Central memory CD4-positive, alpha-beta T cell (primary cell): ENCODE measurements at regions not wholly inside any gene's neighbourhood (a gene's known extent, or its start where the extent isn't known, plus 50 kb on each side); places are given as distances from the start of the nearest gene placed in this dataset.

Source experiments
- DNase-seq: peaks from one replicate; pipeline ENCODE4 v3.0.0; 2022

DNA sequence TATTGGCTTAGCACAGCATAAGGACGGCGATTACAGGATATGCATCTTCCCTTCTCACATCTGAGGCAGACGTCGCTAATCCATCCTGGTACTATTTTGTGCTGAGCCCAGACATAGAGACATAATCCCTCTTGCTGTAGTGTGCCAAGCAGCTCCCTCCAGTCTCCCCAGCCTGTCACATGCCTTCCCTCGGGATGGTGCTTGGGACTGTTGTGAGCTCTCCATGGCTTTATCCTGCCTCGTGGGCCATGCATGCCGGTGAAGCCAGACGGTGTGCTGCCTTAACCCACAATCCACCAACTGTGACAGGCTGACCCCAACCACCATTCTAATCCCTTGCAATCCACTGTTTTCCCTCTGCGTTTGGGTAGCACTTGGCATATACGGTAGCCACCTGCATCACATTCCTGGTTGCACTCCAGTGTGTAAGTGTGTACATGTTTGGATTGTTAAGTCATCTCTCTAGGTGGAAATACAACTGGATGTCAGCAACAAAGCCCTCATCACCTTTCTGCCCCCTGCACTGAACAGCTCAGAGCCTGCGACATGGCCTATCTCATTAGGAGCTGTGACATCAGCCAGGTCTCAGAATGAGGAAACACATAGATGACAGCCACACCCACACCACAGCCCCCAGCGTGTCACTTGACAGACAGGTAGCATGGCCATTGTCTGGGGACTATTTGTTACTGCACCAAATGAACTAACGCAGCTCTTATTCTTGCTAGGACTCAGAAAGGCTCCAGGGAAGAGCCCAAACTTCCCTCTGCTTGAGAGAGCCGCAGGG, 374.8 kb upstream of the CDH4 start:
- no peak for DNase-seq

DNA sequence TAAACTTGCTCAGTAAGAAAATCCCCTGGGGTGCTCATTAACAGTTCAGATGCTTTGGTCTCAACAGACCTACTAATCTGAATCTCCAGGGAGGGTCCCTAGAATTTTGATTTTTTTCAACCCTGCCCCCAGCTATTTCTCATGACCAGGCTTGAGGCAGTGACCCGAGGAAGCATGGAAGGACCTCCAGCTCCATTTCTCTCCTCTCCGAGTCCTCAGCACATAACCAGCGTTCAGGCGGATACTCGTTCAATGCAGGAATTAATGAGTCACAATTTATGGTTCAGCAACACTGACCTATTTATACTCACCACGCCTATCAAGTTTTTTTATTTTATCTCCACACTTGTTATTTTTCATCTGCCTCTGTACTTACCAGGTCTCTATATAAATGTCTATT, 369.2 kb upstream of the CDH4 start:
- no peak for DNase-seq

DNA sequence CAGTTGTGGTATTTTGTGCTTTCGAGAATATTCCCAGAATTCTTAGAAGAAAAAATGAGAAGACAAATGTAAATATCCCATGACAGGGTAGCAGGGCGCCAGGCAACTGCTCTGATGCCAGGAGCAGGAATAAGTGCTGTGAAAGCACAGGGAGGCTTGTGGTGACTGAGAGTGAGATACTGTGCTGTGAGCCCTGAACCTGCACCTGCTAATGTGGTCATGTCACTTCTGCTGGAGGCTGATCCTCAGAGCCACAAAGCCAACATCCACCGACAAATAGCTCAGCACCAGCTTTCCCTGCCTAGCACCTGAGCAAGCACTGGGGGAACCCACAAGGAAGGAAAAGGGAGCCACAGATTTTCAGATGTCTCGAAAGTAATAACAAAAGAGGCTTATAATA, 368.6 kb upstream of the CDH4 start:
- DNase-seq, result no peak

DNA sequence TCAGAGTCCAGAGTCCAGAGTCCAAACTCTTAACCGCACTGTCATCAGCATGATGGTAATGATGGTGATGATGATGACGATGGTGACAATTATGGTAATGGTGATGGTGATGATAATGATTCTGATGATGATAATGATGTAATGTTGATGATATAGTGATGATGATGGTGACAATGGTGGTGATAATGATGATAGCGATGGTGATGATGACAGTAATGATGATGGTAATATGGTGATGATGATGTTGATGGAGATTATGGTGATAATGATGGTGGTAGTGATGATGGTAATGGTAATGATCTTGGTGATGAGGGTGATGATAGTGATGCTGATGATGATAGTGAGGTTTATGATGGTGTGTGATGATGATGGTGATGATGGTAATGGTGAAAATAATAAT, 367.8 kb upstream of the CDH4 start:
- DNase-seq, result no peak

DNA sequence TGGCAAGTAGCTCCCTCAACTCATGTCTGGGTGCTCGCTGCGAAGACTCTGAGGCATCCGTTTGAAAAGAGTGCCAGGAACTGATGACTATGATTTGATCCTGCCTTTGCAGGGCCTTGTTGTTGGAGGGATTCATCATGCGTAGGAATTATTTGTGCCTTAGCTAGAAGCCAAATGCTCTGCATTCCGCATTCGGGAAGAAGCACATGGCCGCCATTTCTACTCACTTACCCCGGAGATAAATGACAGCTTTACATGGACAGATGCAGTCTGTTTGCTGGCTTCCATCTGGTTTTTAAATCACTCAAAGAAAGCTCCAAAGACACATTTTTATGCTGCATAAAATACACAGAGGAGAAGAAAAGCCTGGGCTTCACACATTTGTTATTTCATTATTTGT, 363.3 kb upstream of the CDH4 start:
- DNase-seq, result no peak

DNA sequence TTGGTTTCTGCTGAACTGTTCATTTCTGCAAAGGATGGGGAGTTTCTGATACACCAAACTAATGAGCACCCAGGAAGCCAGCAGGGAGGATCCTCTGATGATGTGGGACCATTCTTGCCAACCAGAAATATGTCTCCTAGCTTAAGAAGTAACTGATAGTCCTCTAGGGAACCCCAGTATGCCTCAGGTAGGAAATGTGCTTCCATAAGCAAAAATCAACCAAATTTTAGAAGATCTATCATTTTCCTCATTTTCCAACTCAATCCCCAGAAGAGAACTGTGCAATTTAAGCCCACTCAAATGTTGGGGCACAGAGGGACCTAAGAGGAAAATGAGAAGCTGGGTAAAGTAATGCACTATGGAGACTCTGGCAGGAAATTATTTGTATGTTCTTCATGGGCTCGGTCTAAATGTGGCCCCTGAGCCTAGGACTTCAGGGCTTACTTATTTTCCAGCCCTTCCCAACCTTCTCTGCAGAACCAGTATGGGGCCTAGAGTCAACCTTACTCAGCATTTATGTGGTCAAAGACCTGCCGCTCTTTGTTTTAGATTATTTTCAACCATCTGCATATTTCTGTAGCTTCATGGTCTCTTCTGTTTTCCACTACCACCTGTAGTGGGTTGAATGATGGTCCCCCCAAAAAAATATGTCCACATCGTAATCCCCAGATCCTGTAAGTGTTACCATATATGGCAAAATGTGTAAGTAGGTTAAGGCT, 359.8 kb upstream of the CDH4 start:
- DNase-seq, result no peak

DNA sequence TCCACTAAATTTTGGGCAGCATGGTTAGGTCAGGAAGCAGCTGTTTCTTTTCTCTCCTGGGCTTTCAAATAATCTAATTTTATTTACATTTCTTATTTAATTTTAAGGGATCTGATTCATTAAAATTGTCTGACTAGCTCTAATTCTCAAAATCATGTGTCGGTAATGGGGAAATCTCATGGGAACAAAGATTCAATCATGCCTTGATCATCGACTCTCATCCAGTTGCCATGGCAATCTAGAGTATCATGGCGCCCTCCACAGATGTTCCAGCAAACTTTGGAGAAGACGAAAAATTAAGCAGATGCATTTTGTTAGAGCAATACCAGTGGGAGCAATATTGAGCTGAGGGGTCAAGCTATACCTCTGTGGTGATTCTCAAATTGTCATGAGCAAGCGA, 358.0 kb upstream of the CDH4 start:
- no peak for DNase-seq

DNA sequence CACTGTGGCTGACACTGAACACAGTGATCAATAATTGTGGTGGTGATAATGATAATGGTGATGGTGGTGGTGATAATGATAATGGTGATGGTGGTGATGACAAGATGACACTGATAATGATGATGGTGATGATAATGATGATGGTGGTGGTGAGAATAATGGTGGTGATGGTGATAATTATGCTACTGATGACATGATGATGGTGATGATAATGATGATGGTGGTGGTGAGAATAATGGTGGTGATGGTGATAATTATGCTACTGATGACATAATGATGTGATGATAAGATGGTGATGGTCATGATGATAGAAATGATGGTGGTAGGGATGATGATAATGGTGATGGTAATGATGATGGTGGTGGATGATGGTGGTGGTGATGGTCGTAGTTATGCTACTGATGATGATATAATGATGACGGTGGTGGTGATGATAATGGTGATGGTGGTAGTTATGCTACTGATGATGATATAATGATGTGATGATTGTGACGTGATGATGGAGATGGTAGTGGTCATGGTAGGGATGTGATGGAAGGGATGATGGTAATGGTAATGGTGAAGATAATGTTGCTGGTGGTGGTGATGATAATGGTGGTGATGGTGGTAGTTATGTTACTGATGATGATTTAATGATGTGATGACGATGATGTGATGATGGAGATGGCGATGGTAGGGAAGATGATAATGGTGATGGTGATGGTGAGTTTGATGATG, 356.5 kb upstream of the CDH4 start:
- no peak for DNase-seq

DNA sequence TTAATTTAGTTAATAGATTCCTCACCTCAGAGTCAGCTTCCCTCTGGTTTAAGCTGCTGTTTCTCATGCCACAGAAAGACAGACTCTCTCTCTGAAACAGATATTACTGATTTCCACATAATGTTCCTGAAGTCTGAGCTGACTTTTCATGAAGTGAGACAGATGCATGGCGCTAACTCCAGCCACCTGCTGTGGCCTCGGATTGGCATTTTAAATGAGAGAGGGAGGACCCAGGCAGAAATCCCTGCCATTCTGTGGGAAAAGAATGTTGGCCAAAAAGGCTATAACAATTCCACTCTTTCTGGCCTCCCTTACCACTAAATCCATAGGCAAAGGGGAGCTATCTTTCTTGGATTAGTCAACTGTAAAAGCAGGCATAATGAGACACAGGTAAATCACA, 354.1 kb upstream of the CDH4 start:
- no peak for DNase-seq

DNA sequence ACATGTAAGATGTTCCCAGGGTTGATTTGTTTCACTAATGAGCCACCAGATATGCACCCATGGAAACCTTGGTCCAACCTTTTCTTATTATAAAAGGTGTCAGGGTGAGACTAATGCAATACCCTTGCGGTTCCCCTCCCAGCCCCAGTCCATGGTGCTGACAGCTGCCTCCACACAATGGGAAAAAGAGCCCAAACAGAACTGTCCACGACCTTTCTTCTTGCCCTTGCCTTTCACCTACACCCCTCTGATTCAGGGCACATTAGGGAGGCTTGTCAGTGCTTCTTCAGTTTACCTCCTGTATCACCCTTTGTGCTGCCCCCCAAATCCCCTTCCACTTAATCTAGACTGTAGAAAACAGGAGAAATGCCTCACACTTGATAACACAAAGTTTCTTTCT, 352.7 kb upstream of the CDH4 start:
- DNase-seq, result no peak

DNA sequence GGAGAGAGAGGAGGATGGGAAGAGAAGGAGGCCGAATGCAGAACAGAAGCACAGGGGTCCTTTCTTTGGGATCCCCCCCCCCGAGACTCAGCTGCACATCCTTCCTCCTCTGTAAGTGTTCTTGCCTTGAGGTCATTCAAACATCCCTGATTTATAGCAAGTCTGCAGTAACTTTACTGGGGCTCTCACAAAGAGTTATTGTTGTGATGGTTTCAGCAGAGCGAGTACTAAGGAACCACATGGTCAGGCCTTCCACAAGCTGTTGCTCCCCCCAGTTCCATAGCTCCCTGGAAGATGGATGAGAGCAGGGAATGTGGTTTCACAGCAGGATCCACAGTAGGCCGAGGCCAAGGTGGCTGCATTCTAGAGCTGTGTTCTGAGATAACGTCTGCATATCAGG, 351.4 kb upstream of the CDH4 start:
- no peak for DNase-seq

DNA sequence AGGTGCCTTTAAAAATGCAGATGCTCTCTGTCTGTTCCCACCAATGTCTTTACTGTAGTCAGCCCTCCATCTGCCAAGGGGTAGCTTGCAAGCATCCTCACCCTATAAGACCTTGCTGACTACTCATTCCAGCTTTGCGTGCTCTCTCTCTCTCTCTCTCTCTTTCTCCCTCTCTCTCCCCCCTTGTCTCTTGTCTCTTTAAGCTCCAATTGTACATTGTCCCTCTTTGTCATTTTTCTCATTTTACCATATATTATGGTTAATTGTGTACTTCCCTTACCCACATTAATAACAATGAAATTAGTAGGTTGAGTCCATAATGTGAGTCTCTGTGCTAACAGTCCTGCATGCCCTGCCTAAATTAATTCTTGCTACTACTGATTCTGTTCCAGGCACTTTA, 350.2 kb upstream of the CDH4 start:
- DNase-seq, result no peak

DNA sequence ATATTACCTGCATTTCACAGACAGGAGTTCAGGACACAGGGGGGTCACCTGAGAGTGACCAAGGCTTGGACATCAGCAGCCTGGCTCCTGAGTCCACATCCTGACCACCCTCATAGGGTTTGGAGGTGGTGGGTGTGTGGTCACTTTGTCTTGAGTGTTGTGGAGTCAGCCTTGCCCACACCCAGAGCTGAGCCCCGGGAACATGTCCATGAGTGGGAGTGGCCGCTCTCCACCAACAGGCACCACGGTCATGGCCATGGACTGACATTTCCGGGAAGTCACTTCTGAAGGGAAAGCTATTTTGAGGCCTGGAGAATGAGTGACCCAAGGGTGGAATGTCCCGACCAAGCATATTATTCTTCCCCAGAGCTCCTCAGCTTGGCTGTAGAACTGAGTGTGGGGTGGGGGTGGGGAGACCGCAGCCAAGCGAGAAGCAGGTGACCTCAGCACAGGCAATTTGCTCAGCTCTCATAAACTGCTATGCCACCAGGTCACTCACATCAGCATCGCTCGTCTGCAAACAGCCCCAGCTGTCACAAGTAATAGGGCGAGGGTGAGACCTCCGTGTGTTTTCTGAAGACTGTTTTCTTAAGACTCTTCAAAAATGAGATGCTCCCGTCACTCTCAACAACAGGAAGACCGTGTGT, 348.6 kb upstream of the CDH4 start:
- DNase-seq, result no peak

DNA sequence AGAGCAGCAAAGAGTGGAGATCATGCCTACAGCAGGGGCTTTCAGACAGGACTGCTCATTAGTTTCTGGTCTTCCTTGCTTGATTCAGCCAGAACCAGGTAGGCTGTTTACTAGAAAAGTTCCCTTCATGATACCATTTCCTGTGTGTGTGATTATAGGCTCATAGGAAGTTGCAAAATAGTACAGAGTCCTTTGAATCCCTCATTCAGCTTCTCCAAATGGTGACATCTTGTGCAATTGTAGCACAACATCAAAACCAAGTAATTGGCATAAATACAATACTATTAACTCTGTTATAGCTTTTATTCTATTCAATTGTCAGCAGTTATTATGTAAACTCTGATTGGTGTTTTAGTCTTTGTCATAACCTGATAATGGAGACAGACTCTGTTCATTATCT, 347.3 kb upstream of the CDH4 start:
- no peak for DNase-seq

DNA sequence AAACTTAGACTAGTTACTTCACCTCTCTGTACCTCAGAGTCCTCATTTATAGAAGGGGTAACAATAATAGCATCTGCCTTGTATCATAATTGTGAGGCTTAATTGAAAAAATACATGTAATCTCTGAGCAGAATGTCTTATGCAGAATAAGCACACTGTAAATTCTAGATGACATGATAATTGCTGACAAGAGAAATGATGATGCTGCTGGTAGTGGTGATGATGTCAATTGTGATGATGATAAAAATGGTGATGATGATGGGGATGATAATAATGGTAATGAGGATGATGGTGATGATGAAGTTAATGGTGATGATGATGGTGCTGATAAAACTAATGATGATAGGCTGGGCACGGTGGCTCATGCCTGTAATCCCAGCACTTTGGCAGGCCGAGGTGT, 346.1 kb upstream of the CDH4 start:
- no peak for DNase-seq

DNA sequence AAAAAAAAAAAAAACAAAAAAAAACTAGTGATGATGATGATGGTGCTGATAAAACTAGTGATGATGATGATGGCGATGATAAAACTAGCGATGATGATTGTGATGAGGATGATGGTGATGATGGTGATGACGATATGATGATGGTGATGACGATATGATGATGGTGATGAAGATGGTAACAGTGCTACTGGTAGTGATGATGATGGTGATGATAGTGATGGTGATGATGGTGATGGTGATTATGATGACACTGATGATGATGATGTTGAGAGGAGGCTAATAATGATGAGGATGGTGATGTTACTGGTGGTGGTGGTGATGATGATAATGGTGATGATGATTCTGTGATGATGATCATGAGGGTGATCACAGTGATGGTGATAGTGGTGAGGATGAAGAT, 345.5 kb upstream of the CDH4 start:
- no peak for DNase-seq

DNA sequence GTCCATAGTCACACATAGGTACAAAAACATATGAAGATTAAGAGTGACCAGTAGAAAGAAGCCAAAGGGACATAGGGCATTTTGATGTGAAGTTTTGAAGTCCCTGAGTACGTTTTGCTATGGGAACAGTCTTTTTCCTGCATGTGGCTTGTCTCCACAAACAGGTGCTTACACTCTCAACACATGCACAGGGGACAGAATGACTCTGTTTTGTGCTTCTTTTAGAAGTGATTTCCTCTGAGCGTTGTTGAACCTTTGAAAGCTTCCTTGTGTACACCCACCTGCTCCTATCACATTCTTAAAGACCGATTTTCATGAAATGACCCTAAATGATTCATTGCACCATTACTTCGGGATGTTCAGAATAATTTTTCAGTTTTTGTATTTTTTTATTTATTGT, 338.8 kb upstream of the CDH4 start:
- no peak for DNase-seq

DNA sequence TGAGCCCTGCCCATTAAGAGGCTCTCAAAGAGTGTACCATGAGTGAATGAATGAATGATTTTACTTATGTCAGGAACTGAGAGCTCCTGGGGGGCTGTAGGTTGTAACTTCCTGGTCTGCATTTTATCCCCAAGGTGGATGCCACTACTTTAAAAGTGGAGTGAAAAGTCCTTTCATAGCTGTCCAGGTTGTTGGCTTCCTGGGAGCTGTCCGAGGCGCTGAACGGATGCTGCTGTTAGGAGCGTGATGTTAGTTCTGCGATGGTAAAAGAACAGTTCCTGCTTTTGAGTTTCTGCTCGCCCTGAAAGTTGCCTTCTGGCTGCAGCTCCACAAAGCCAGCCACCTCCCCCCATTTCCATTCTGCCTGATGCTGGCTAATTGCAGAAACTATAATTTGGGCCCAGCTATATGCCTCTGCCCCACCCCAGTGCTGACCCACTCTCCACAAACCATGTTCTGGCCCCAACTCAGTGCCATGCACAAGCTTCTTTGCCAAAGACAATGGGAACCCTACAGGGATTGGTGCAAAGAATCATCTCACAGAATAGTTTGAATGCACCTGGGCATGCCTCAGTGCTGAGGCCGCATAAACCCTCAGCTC, 330.9 kb upstream of the CDH4 start:
- DNase-seq, result no peak

DNA sequence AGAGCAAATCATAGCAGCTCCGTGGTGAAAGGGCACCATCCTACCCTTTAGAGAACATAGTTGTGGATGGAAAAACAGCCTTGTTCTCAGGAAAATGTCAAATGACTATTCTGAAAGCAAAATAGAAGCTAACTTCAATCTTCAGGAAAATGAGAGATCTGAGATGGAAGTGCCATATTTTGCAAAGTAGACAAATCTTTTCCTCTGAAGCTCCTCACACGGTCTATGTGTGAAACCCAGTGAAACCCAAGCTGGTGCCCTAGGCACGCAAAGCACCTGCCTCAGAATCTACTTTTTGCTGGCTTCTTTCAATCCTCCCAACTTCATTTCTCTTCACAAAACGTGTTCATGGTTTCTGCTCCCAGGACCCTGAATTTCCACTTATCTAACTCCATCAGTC, 325.2 kb upstream of the CDH4 start:
- no peak for DNase-seq

DNA sequence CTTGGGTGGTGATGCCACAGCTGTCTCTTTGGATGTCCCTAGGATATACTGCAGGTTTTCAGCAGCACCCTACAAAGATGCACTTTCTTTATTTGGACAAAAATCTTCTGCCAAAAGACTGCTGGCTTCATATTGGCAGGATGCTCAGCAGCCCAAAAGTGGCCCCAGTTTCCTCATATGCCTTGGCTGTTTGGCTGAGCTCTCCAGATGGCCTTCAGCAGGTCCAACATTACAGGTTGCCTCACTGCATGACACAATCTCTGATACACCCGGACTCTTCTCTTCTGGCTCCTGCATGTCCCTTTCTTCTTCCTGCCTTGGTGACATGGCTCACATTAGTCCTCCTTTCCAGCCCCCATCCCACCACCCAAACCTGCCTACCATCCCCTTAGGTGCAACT, 323.7 kb upstream of the CDH4 start:
- no peak for DNase-seq

DNA sequence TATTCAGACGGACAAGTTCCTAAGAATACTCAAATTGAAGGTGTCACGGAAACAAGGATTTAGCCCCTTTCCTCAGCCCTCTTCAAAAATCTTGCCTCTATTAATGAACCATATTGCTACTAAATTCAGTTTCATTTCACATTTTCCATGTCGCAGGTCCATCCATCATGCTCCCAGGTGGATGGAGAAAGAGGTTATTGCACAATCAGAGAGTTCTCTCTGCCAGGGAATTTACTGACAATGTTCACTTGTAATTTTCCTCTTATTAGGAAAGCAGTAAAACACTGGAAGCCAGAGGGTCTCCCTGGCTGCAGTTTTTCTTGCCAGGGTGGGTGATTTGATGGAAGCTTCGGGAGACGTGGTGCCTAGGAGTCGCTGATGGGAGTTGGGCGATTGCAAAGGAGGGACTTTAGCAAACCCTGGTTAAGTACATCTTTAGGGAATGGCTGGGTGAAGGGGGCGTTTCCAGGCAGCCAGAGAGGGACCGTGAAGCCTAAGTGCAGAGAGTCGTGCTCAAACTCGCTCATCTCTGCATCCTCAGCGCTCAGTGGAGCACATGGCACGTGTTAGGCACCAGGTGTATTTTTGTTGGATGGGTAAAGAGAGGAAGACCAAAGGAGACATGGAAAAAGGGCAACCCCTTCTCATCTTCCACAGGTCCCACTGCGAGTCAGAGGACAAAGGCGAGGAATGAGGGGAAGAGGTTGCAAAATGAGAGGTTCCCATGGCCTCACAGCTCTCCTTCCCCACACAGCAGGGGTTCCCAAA, 321.9 kb upstream of the CDH4 start:
- no peak for DNase-seq

DNA sequence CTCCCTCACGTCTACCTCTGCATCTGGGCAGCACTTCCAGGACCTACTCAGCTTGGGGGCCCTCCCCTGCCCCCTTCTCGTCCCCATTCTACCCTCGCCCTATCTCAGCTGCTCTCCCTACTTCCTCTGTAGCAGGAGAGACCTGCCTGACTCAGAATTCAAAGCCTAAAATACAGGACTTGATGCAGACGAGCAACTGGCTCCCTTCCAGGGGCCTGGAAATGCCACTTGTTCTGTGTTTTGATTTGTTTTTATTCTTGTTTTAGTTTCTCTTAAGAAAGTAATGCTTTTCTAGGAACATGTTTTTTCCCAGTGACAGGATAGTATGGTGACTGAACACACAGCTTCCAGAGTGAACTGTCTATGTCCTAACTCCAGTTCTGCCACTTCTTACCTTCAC, 320.4 kb upstream of the CDH4 start:
- DNase-seq, result no peak
